ENCODE measurements at regions not wholly inside any gene's neighbourhood (a gene's known extent, or its start where the extent isn't known, plus 50 kb on each side); places are given as distances from the start of the nearest gene placed in this dataset.

GRCh38 chr1:83766241-83766691 lies 232.7 kb downstream of the TTLL7 start:
- Histone ChIP-seq H3K27me3 (replicated peaks; ENCODE audit: insufficient read depth) (no peaks in the 10 kb centered on the region), H3K27ac (no peak overlapping the region), H3K4me1 (ENCODE audit: control insufficient read depth in 1 of 2, low read depth in 2 of 2) (peaks cover 0 to 5% of the 10 kb centered on the region in 2 donors), H3K9me3 (no peaks in the 10 kb centered on the region), H3K36me3 (no peaks in the 10 kb centered on the region), H3K4me3 (no peak overlapping the region)
- TF ChIP-seq, protein P1, sequence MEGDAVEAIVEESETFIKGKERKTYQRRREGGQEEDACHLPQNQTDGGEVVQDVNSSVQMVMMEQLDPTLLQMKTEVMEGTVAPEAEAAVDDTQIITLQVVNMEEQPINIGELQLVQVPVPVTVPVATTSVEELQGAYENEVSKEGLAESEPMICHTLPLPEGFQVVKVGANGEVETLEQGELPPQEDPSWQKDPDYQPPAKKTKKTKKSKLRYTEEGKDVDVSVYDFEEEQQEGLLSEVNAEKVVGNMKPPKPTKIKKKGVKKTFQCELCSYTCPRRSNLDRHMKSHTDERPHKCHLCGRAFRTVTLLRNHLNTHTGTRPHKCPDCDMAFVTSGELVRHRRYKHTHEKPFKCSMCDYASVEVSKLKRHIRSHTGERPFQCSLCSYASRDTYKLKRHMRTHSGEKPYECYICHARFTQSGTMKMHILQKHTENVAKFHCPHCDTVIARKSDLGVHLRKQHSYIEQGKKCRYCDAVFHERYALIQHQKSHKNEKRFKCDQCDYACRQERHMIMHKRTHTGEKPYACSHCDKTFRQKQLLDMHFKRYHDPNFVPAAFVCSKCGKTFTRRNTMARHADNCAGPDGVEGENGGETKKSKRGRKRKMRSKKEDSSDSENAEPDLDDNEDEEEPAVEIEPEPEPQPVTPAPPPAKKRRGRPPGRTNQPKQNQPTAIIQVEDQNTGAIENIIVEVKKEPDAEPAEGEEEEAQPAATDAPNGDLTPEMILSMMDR (IDR thresholded peaks at IDR 0.05), result no peak
- no peak for DNase-seq (ENCODE audit: low spot score)
- ATAC-seq (ENCODE audit: insufficient number of reproducible peaks, low FRiP score, low read depth), result no peak

DNA sequence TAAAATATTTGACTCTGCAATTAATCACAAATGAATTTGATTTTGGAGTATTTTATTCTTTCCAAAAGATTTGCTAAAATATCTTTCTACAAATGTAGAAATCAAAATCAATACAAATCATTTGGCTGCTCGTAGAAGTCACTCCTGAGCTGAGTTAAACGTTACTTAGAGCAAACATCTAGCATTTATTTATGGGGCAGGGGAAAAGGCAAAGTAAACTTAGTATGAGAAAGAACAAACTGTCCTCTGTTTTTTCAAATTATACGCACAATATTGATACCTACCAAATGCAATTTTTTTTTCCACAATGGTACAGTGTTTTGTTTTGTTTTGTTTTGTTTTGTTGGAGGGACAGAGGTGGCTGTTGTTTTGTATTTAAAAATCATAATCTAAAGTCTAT lies 233.8 kb downstream of the TTLL7 start:
- ATAC-seq (ENCODE audit: insufficient number of reproducible peaks, low FRiP score, low read depth) (no peak), DNase-seq (ENCODE audit: low spot score) (no peak)
- no peaks in the 10 kb centered on the region for H3K9me3 ChIP-seq
- peaks cover 0 to 5% of the 10 kb centered on the region in 2 donors for H3K4me1 ChIP-seq (ENCODE audit: control insufficient read depth in 1 of 2, low read depth in 2 of 2)
- H3K4me3 ChIP-seq, result no peak overlapping the region
- H3K36me3 ChIP-seq, result no peaks in the 10 kb centered on the region
- TF ChIP-seq, protein P1 (IDR thresholded peaks at IDR 0.05), result no peak
- no peak overlapping the region for H3K27ac ChIP-seq
- H3K27me3 ChIP-seq (replicated peaks; ENCODE audit: insufficient read depth), result no peaks in the 10 kb centered on the region

DNA sequence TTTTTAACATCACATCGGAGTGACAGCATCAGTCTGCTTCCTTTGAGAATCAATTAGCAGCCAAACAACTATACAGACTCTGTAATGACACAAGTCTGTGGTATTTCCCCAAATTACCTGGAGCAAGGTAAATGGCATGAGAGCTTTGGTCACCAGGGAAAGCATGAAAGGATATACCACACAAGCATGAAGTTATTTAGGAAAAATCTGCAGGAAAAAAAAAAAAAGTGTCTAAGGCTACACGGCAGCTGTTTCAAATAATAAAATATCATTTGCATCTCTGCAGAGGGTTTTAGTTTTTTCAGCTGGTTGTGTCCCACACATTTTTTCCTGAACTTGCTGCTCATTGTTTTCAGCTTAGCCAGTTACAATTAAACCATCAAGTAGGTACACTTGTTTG lies 234.7 kb downstream of the TTLL7 start:
- no peak for DNase-seq (ENCODE audit: low spot score)
- TF ChIP-seq, protein P1 (IDR thresholded peaks at IDR 0.05), result no peak
- H3K27me3 ChIP-seq (replicated peaks; ENCODE audit: insufficient read depth), result no peaks in the 10 kb centered on the region

GRCh38 chr1:83763361-83764095 lies 235.4 kb downstream of the TTLL7 start:
- Histone ChIP-seq H3K27me3 (replicated peaks; ENCODE audit: insufficient read depth) (no peaks in the 10 kb centered on the region), H3K4me3 (no peak overlapping the region), H3K36me3 (no peaks in the 10 kb centered on the region), H3K27ac (no peak overlapping the region), H3K4me1 (ENCODE audit: control insufficient read depth in 1 of 2, low read depth in 2 of 2) (peaks cover 0 to 5% of the 10 kb centered on the region in 2 donors), H3K9me3 (no peaks in the 10 kb centered on the region)
- DNase-seq (ENCODE audit: low spot score) (no peak), ATAC-seq (ENCODE audit: insufficient number of reproducible peaks, low FRiP score, low read depth) (no peak)
- TF ChIP-seq, protein P1 (IDR thresholded peaks at IDR 0.05), result no peak

More for the DNA sequence above, 234.7 kb downstream of the TTLL7 start:
- Histone ChIP-seq H3K4me3 (no peak overlapping the region), H3K9me3 (no peaks in the 10 kb centered on the region), H3K36me3 (no peaks in the 10 kb centered on the region), H3K27ac (no peak overlapping the region), H3K4me1 (ENCODE audit: control insufficient read depth in 1 of 2, low read depth in 2 of 2) (peaks cover 0 to 5% of the 10 kb centered on the region in 2 donors)
- ATAC-seq (ENCODE audit: insufficient number of reproducible peaks, low FRiP score, low read depth), result no peak

DNA sequence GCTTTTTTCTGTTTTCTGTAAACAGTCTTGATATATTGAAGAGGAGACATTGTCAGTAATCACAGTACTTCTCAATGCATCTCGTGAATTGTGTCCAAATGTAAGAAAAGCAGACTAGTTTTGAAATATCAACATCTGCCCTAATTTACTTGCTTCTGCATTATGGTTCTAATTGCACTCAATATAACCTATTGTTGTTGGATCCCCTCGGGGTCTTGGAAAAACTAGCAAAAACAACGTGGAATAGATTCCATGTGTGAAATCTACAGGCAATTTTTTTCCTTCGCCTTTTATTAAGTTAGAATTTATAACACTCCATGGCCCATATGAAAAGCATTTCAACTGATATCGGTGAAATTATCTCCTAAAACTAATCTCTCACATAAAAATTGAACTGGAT lies 236.5 kb downstream of the TTLL7 start:
- ATAC-seq (ENCODE audit: insufficient number of reproducible peaks, low FRiP score, low read depth) (no peak), DNase-seq (ENCODE audit: low spot score) (no peak)
- H3K4me1 ChIP-seq (ENCODE audit: control insufficient read depth in 1 of 2, low read depth in 2 of 2), result peaks cover 0 to 5% of the 10 kb centered on the region in 2 donors
- no peaks in the 10 kb centered on the region for H3K9me3 ChIP-seq
- no peak overlapping the region for H3K4me3 ChIP-seq
- H3K27ac ChIP-seq, result no peak overlapping the region
- no peaks in the 10 kb centered on the region for H3K27me3 ChIP-seq (replicated peaks; ENCODE audit: insufficient read depth)
- TF ChIP-seq, protein P1 (IDR thresholded peaks at IDR 0.05), result no peak
- H3K36me3 ChIP-seq, result no peaks in the 10 kb centered on the region

Measured in thoracic aorta (tissue), 2 donors.